Astrocyte (in vitro differentiated cells and primary cell): ENCODE measurements at regions not wholly inside any gene's neighbourhood (a gene's known extent, or its start where the extent isn't known, plus 50 kb on each side); places are given as distances from the start of the nearest gene placed in this dataset.

ENCODE experiments used
- DNase-seq: peaks from one replicate; pipeline ENCODE4 v3.0.0-alpha.2; 2010; ENCODE audit warnings: low read depth
- FAIRE-seq: peaks from 2 replicates; lab custom pipeline; 2011; peaks lifted over from hg19 to GRCh38; lab: Jason Lieb, UNC
- H2AFZ ChIP-seq: 2 replicates; pipeline ENCODE4 v1.6.0; 2012; ENCODE audit warnings: low read depth, low read length, inconsistent platforms
- H3K27ac ChIP-seq: 2 replicates; pipeline ENCODE4 v1.5.1; 2011; ENCODE audit warnings: low read depth, low read length, inconsistent platforms
- H3K27me3 ChIP-seq: 2 replicates; pipeline ENCODE4 v1.6.0; 2011; ENCODE audit warnings: low read length, inconsistent platforms; ENCODE audit not compliant: insufficient read depth
- H3K36me3 ChIP-seq: 2 replicates; pipeline ENCODE4 v1.5.1; 2011; ENCODE audit warnings: low read length, inconsistent platforms; ENCODE audit not compliant: insufficient read depth
- H3K4me1 ChIP-seq: 2 replicates; pipeline ENCODE4 v1.5.1; 2011; ENCODE audit warnings: low read length, inconsistent platforms; ENCODE audit not compliant: insufficient read depth
- H3K4me2 ChIP-seq: 2 replicates; pipeline ENCODE4 v1.6.0; 2012; ENCODE audit warnings: low read length, inconsistent platforms
- H3K4me3 ChIP-seq: 2 replicates; pipeline ENCODE4 v1.5.1; 2011; ENCODE audit warnings: low read depth, mild to moderate bottlenecking, low read length, inconsistent platforms; ENCODE audit not compliant: insufficient read depth
- H3K79me2 ChIP-seq: 2 replicates; pipeline ENCODE4 v1.6.0; 2012; ENCODE audit warnings: mild to moderate bottlenecking, low read length, inconsistent platforms; ENCODE audit not compliant: insufficient read depth
- H3K9ac ChIP-seq: 2 replicates; pipeline ENCODE4 v1.6.0; 2012; ENCODE audit warnings: mild to moderate bottlenecking, low read length, inconsistent platforms
- H3K9me3 ChIP-seq: 2 replicates; pipeline ENCODE4 v1.5.1; 2012; ENCODE audit warnings: low read depth, mild to moderate bottlenecking, low read length, inconsistent platforms; ENCODE audit not compliant: insufficient read depth
- H4K20me1 ChIP-seq: 2 replicates; pipeline ENCODE4 v1.6.0; 2012; ENCODE audit warnings: low read length, inconsistent platforms; ENCODE audit not compliant: insufficient read depth
- H3K27ac Mint-ChIP-seq: one replicate; pipeline ENCODE4 v1.8.0; 2021; ENCODE audit warnings: mild to moderate bottlenecking, mixed read lengths; ENCODE audit not compliant: unreplicated experiment
- H3K27me3 Mint-ChIP-seq: one replicate; pipeline ENCODE4 v1.8.0; 2021; ENCODE audit warnings: low read depth, mixed read lengths; ENCODE audit not compliant: unreplicated experiment
- H3K36me3 Mint-ChIP-seq: one replicate; pipeline ENCODE4 v1.8.0; 2021; ENCODE audit warnings: low read depth, mixed read lengths; ENCODE audit not compliant: unreplicated experiment
- H3K4me1 Mint-ChIP-seq: one replicate; pipeline ENCODE4 v1.8.0; 2021; ENCODE audit warnings: low read depth, mixed read lengths; ENCODE audit not compliant: unreplicated experiment
- H3K4me3 Mint-ChIP-seq: one replicate; pipeline ENCODE4 v1.8.0; 2021; ENCODE audit warnings: mild to moderate bottlenecking, moderate library complexity, mixed read lengths; ENCODE audit not compliant: unreplicated experiment
- H3K9me3 Mint-ChIP-seq: one replicate; pipeline ENCODE4 v1.8.0; 2021; ENCODE audit warnings: mild to moderate bottlenecking, mixed read lengths; ENCODE audit not compliant: unreplicated experiment
- CTCF ChIP-seq: IDR thresholded peaks from 2 replicates; pipeline ENCODE4 v1.5.1; 2011; ENCODE audit warnings: low read depth, mild to moderate bottlenecking, inconsistent platforms, low read length, moderate library complexity; ENCODE audit not compliant: insufficient read depth
- EZH2 ChIP-seq: IDR thresholded peaks from 2 replicates; pipeline ENCODE4 v1.6.1; 2012; ENCODE audit warnings: mild to moderate bottlenecking, low read length, inconsistent platforms; ENCODE audit not compliant: insufficient read depth

GRCh38 chr4:57588557-57588956, 478.4 kb upstream of the IGFBP7 start:
- no peak for DNase-seq
- H3K9ac ChIP-seq, result no peak overlapping the region
- H3K36me3 ChIP-seq, result no peaks in the 10 kb centered on the region
- Mint-ChIP-seq H3K4me1 (no peaks in the 10 kb centered on the region), H3K27me3 (peaks cover 3% of the 10 kb centered on the region), H3K36me3 (no peaks in the 10 kb centered on the region), H3K9me3 (no peaks in the 10 kb centered on the region), H3K4me3 (no peak overlapping the region), H3K27ac (no peak overlapping the region)
- no peaks in the 10 kb centered on the region for H3K27me3 ChIP-seq
- H3K9me3 ChIP-seq, result no peaks in the 10 kb centered on the region
- no peak for TF ChIP-seq CTCF
- TF ChIP-seq EZH2, result no peak
- no peak overlapping the region for H2AFZ ChIP-seq
- no peak overlapping the region for H3K4me3 ChIP-seq
- no peaks in the 10 kb centered on the region for H3K4me1 ChIP-seq
- FAIRE-seq, result no peak
- H3K4me2 ChIP-seq, result no peak overlapping the region
- no peaks in the 10 kb centered on the region for H4K20me1 ChIP-seq
- no peaks in the 10 kb centered on the region for H3K79me2 ChIP-seq
- no peak overlapping the region for H3K27ac ChIP-seq

GRCh38 chr4:57580710-57581599, 470.8 kb upstream of the IGFBP7 start:
- Histone ChIP-seq H3K4me2 (no peak overlapping the region), H2AFZ (no peak overlapping the region), H3K36me3 (no peaks in the 10 kb centered on the region), H4K20me1 (no peaks in the 10 kb centered on the region), H3K4me3 (no peak overlapping the region), H3K27ac (no peak overlapping the region), H3K9ac (no peak overlapping the region), H3K27me3 (no peaks in the 10 kb centered on the region), H3K4me1 (no peaks in the 10 kb centered on the region), H3K79me2 (no peaks in the 10 kb centered on the region), H3K9me3 (no peaks in the 10 kb centered on the region)
- FAIRE-seq (no peak), DNase-seq (no peak)
- no peak overlapping the region for H3K27ac Mint-ChIP-seq
- H3K4me1 Mint-ChIP-seq, result no peaks in the 10 kb centered on the region
- no peaks in the 10 kb centered on the region for H3K27me3 Mint-ChIP-seq
- no peaks in the 10 kb centered on the region for H3K36me3 Mint-ChIP-seq
- no peaks in the 10 kb centered on the region for H3K9me3 Mint-ChIP-seq
- TF ChIP-seq EZH2 (no peak), CTCF (no peak)
- H3K4me3 Mint-ChIP-seq, result no peak overlapping the region

DNA sequence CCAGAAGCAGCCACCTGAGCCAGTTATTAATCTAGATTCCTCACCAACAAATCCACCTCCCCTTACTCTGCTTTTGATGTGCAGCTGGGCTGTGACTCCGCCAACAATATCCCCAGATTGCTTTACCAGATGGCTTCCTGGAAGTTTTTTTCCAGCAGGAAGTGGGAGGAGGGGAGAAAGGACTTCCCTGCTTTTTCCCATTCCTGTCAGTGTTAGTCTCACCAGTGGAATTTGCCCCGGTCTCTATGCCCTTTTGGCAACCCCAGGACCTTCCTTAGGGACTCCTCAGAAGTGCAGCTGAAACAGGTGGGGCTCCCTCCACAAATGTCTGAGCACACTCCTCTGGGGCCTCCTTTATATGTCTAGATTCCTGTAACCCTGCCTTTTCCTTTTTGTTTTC, 465.2 kb upstream of the IGFBP7 start:
- H3K36me3 Mint-ChIP-seq, result no peaks in the 10 kb centered on the region
- Histone ChIP-seq H3K4me1 (no peaks in the 10 kb centered on the region), H3K36me3 (no peaks in the 10 kb centered on the region), H4K20me1 (no peaks in the 10 kb centered on the region), H3K9ac (no peak overlapping the region), H3K27me3 (no peaks in the 10 kb centered on the region), H3K79me2 (no peaks in the 10 kb centered on the region), H3K9me3 (no peaks in the 10 kb centered on the region), H2AFZ (no peak overlapping the region), H3K4me2 (no peak overlapping the region), H3K27ac (no peak overlapping the region), H3K4me3 (no peak overlapping the region)
- H3K4me1 Mint-ChIP-seq, result no peaks in the 10 kb centered on the region
- TF ChIP-seq EZH2 (no peak), CTCF (no peak)
- no peak for FAIRE-seq
- H3K9me3 Mint-ChIP-seq, result peaks cover 1% of the 10 kb centered on the region
- no peak overlapping the region for H3K4me3 Mint-ChIP-seq
- no peaks in the 10 kb centered on the region for H3K27me3 Mint-ChIP-seq
- DNase-seq, result no peak
- H3K27ac Mint-ChIP-seq, result no peak overlapping the region
